GM23248 (cell line): ENCODE measurements at regions not wholly inside any gene's neighbourhood (a gene's known extent, or its start where the extent isn't known, plus 50 kb on each side); places are given as distances from the start of the nearest gene placed in this dataset.

Experiments used
- EZH2 ChIP-seq: fragments of 200-600 bp; sonication (generic); IDR thresholded peaks from 2 replicates; pipeline ENCODE4 v1.6.1; 2018; ENCODE audit warnings: antibody characterized with exemption, mild to moderate bottlenecking; ENCODE audit not compliant: insufficient read depth, poor library complexity, severe bottlenecking
- EZH2phosphoT487 ChIP-seq: fragments of 200-600 bp; sonication (generic); IDR thresholded peaks from 2 replicates; pipeline ENCODE4 v1.6.1; 2018; ENCODE audit warnings: antibody characterized with exemption, moderate library complexity, mild to moderate bottlenecking, low read depth; ENCODE audit not compliant: insufficient read depth

GRCh38 chr6:85726206-85726605 is 83.5 kb upstream of the SYNCRIP start:
- TF ChIP-seq EZH2phosphoT487 (no peak), EZH2 (no peak)
